ENCODE measurements at regions not wholly inside any gene's neighbourhood (a gene's known extent, or its start where the extent isn't known, plus 50 kb on each side); places are given as distances from the start of the nearest gene placed in this dataset.

DNA sequence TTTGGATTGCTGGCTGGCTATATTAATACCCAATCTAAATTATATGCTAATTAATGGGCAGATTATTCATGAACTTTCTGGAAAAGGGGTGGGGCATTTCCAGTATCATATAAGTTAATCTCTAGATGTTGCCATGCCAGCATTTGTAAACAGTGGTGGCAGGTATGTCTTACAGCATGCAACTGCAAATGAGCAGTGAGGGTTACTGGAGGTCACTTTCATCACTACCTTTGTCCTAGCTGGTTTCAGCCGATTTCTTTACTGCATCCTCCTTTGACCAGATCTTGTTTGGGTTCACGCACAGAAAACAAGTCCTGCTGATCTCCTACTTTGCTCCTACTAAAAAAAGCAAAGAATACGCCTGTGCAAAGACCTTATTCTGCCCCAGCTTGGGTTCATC, 89.1 kb upstream of the USP47 start:
- Histone ChIP-seq H3K27ac (ENCODE audit: low read length) (no peak overlapping the region), H3K4me1 (ENCODE audit: insufficient read depth, low read length) (peaks cover 6% of the 10 kb centered on the region; the same call in 1 of the 2 replicates), H3K4me3 (ENCODE audit: low read length) (no peak overlapping the region), H3K36me3 (ENCODE audit: insufficient read depth, low read depth, low read length) (no peaks in the 10 kb centered on the region), H3K9me3 (ENCODE audit: insufficient read depth, low read depth, low read length) (no peaks in the 10 kb centered on the region), H3K27me3 (ENCODE audit: insufficient read depth, low read length) (no peaks in the 10 kb centered on the region), H3K9ac (ENCODE audit: low read depth, low read length) (no peak overlapping the region)

- H3K27me3 ChIP-seq (ENCODE audit: insufficient read depth, low read length): no peaks in the 10 kb centered on the region
- H3K27ac ChIP-seq (ENCODE audit: low read length): no peak overlapping the region
- H3K9me3 ChIP-seq (ENCODE audit: insufficient read depth, low read depth, low read length): no peaks in the 10 kb centered on the region
- no peaks in the 10 kb centered on the region for H3K36me3 ChIP-seq (ENCODE audit: insufficient read depth, low read depth, low read length)
- no peak overlapping the region for H3K4me3 ChIP-seq (ENCODE audit: low read length)
- H3K4me1 ChIP-seq (ENCODE audit: insufficient read depth, low read length): no peaks in the 10 kb centered on the region
- H3K9ac ChIP-seq (ENCODE audit: low read depth, low read length): no peak overlapping the region
These were observed 91.5 kb upstream of the USP47 start for GRCh38 chr11:11750017-11750878.

DNA sequence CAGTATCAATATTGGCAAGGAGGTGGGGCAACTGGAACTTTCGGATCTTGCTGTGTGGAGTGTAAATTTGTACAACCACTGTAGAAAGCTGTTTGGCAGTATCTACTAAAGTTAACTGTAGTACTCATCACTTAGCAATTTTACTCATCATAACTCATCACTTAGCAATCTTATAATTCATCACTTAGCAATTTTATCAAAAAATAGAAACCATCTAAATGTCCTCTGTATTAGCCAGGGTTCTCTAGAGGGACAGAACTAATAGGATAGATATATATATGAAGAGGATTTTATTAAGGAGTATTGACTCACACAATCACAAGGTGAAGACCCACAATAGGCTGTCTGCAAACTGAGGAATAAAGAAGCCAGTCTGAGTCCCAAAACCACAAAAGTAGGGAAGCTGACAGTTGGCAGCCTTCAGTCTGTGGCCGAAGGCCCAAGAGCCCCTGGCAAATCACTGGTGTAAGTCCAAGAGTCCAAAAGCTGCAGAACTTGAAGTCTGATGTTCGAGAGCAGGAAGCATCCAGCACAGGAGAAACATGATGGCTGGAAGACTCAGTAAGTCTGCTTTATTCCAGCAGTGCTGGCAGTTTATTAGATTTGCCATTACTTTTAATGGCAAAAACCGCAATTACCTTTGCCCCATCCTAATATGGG, 92.9 kb upstream of the USP47 start:
- Histone ChIP-seq H3K4me3 (ENCODE audit: low read length) (no peak overlapping the region), H3K4me1 (ENCODE audit: insufficient read depth, low read length) (no peaks in the 10 kb centered on the region), H3K9ac (ENCODE audit: low read depth, low read length) (no peak overlapping the region), H3K9me3 (ENCODE audit: insufficient read depth, low read depth, low read length) (no peaks in the 10 kb centered on the region), H3K36me3 (ENCODE audit: insufficient read depth, low read depth, low read length) (no peaks in the 10 kb centered on the region), H3K27ac (ENCODE audit: low read length) (no peak overlapping the region), H3K27me3 (ENCODE audit: insufficient read depth, low read length) (no peaks in the 10 kb centered on the region)

DNA sequence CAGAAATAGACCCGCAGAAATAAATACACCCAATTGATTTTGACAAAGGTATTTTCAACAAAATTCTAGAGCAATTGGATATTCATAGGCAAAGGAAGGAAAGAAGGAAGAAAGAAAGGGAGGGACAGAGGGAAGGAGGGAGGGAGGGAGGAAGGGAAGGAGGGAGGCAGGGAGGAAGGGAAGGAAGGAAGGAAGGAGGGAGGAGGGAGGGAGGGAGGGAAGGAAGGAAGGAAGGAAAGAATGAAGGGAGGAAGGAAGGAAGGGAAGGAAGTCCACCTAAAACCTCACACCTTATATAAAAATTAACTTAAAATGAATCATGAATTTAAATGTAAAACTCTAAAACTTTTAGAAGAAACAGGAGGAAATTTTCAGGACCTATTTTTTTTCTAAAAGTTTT, 94.2 kb upstream of the USP47 start:
- no peaks in the 10 kb centered on the region for H3K27me3 ChIP-seq (ENCODE audit: insufficient read depth, low read length)
- H3K9ac ChIP-seq (ENCODE audit: low read depth, low read length): no peak overlapping the region
- no peaks in the 10 kb centered on the region for H3K9me3 ChIP-seq (ENCODE audit: insufficient read depth, low read depth, low read length)
- H3K4me3 ChIP-seq (ENCODE audit: low read length): no peak overlapping the region
- no peaks in the 10 kb centered on the region for H3K36me3 ChIP-seq (ENCODE audit: insufficient read depth, low read depth, low read length)
- no peak overlapping the region for H3K27ac ChIP-seq (ENCODE audit: low read length)
- H3K4me1 ChIP-seq (ENCODE audit: insufficient read depth, low read length): no peaks in the 10 kb centered on the region

DNA sequence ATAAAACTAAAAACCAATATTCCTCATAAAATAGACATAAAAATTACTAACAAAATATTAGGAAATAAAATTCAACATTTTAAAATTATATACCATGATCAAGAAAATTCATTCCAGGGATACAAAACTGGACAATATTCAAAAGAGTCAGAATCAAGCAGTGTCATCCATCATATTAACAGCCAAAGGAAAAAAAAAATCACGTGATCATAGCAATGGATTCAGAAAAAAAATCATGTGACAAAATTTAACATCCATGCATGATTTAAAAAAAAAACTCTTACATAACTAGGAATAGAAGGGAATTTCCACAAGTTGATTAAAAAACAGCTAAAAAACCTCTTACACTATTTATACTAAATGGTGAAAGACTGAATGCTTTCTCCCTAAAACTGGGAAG, 95.3 kb upstream of the USP47 start:
- Histone ChIP-seq H3K9ac (ENCODE audit: low read depth, low read length) (no peak overlapping the region), H3K27ac (ENCODE audit: low read length) (no peak overlapping the region), H3K36me3 (ENCODE audit: insufficient read depth, low read depth, low read length) (no peaks in the 10 kb centered on the region), H3K27me3 (ENCODE audit: insufficient read depth, low read length) (no peaks in the 10 kb centered on the region), H3K4me3 (ENCODE audit: low read length) (no peak overlapping the region), H3K4me1 (ENCODE audit: insufficient read depth, low read length) (no peaks in the 10 kb centered on the region), H3K9me3 (ENCODE audit: insufficient read depth, low read depth, low read length) (no peaks in the 10 kb centered on the region)

- Histone ChIP-seq H3K36me3 (ENCODE audit: insufficient read depth, low read depth, low read length) (no peaks in the 10 kb centered on the region), H3K27ac (ENCODE audit: low read length) (no peak overlapping the region), H3K9ac (ENCODE audit: low read depth, low read length) (no peak overlapping the region), H3K27me3 (ENCODE audit: insufficient read depth, low read length) (no peaks in the 10 kb centered on the region), H3K4me1 (ENCODE audit: insufficient read depth, low read length) (no peaks in the 10 kb centered on the region), H3K4me3 (ENCODE audit: low read length) (no peak overlapping the region), H3K9me3 (ENCODE audit: insufficient read depth, low read depth, low read length) (no peaks in the 10 kb centered on the region)
These were observed 98.6 kb upstream of the USP47 start for GRCh38 chr11:11743216-11743615.

GRCh38 chr11:11742486-11742885, 99.3 kb upstream of the USP47 start:
- Histone ChIP-seq H3K27me3 (ENCODE audit: insufficient read depth, low read length) (no peaks in the 10 kb centered on the region), H3K4me1 (ENCODE audit: insufficient read depth, low read length) (no peaks in the 10 kb centered on the region), H3K9ac (ENCODE audit: low read depth, low read length) (no peak overlapping the region), H3K9me3 (ENCODE audit: insufficient read depth, low read depth, low read length) (no peaks in the 10 kb centered on the region), H3K36me3 (ENCODE audit: insufficient read depth, low read depth, low read length) (no peaks in the 10 kb centered on the region), H3K27ac (ENCODE audit: low read length) (no peak overlapping the region), H3K4me3 (ENCODE audit: low read length) (no peak overlapping the region)

DNA sequence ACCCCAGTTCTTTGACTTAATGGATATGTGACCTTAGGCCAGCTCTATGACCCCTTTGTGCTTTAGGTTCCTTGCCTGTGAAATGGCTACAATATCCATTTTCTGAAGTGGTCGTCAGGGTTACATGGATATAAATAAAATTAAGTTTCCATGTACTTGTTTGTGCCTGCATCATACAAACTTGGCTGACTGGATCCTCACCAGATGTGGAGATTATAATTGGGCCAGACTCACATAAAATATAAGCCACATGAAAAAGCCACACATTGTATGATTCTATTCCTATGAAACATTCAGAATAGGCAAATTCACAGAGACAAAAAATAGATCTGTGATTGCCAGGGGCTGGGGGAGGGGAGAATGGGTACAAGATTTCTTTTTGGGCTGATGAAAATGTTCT, 100.9 kb upstream of the USP47 start:
- no peaks in the 10 kb centered on the region for H3K36me3 ChIP-seq (ENCODE audit: insufficient read depth, low read depth, low read length)
- no peaks in the 10 kb centered on the region for H3K9me3 ChIP-seq (ENCODE audit: insufficient read depth, low read depth, low read length)
- no peak overlapping the region for H3K9ac ChIP-seq (ENCODE audit: low read depth, low read length)
- no peak overlapping the region for H3K27ac ChIP-seq (ENCODE audit: low read length)
- H3K4me1 ChIP-seq (ENCODE audit: insufficient read depth, low read length): peaks cover 4% of the 10 kb centered on the region; the same call in 1 of the 2 replicates
- no peaks in the 10 kb centered on the region for H3K27me3 ChIP-seq (ENCODE audit: insufficient read depth, low read length)
- H3K4me3 ChIP-seq (ENCODE audit: low read length): no peak overlapping the region

DNA sequence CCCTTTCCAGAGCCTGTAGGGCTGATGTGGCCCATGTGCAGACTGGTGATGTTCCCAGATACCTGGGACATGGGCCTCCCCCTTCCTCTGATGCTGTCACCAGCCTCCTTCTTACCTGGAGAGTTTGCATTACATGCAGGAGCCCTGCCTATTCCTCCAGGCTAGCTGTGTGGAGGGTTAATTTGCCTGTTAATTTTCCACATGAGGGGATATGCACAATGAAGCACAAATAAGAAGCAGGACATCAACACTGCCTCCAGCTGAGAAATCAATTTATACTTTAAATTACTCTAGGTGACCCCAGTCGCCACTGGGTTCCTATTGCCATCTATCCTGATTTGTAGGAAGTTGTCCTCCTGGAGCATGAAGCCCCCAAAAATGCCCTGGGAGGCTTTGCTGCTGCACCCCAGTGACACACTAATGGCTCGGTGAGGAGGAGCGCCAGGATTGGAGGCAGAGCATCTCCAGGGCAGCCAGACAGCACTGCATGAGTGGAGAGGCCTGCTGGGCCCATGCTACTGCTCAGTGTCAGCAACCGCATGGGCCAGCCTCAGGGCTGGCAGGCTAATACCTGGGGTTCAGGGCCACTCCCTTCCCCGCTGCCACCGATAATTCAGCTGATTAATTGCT, 101.6 kb upstream of the USP47 start:
- Histone ChIP-seq H3K9ac (ENCODE audit: low read depth, low read length) (no peak overlapping the region), H3K9me3 (ENCODE audit: insufficient read depth, low read depth, low read length) (no peaks in the 10 kb centered on the region), H3K4me1 (ENCODE audit: insufficient read depth, low read length) (peaks cover 11% of the 10 kb centered on the region; the same call in 1 of the 2 replicates), H3K4me3 (ENCODE audit: low read length) (no peak overlapping the region), H3K27ac (ENCODE audit: low read length) (no peak overlapping the region), H3K27me3 (ENCODE audit: insufficient read depth, low read length) (no peaks in the 10 kb centered on the region), H3K36me3 (ENCODE audit: insufficient read depth, low read depth, low read length) (no peaks in the 10 kb centered on the region)

DNA sequence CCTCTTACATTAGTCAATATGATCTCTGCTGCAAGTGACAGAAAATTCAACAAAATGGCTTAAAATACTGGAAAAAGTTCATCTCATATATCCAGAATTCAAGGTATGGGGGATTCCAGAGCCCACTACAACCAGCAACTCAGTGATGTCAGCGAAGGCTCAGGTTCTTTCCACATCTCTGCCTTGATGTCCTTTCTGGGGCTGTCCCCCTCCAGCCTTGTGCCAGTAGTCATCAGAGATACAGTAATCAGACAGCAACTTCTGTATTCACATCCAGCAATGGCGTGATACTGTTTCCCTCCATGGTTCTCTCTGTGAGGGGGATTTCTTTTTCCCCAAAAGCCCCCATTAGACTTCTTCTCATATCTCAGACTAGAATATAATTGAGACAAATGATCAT, 103.4 kb upstream of the USP47 start:
- no peaks in the 10 kb centered on the region for H3K9me3 ChIP-seq (ENCODE audit: insufficient read depth, low read depth, low read length)
- H3K36me3 ChIP-seq (ENCODE audit: insufficient read depth, low read depth, low read length): no peaks in the 10 kb centered on the region
- H3K27me3 ChIP-seq (ENCODE audit: insufficient read depth, low read length): no peaks in the 10 kb centered on the region
- no peak overlapping the region for H3K4me3 ChIP-seq (ENCODE audit: low read length)
- no peak overlapping the region for H3K9ac ChIP-seq (ENCODE audit: low read depth, low read length)
- H3K4me1 ChIP-seq (ENCODE audit: insufficient read depth, low read length): peaks cover 13% of the 10 kb centered on the region; the same call in 1 of the 2 replicates
- H3K27ac ChIP-seq (ENCODE audit: low read length): no peak overlapping the region

GRCh38 chr11:11735586-11735985, 106.2 kb upstream of the USP47 start:
- peaks cover 13% of the 10 kb centered on the region; the same call in 1 of the 2 replicates for H3K4me1 ChIP-seq (ENCODE audit: insufficient read depth, low read length)
- H3K27me3 ChIP-seq (ENCODE audit: insufficient read depth, low read length): no peaks in the 10 kb centered on the region
- no peaks in the 10 kb centered on the region for H3K9me3 ChIP-seq (ENCODE audit: insufficient read depth, low read depth, low read length)
- no peak overlapping the region for H3K9ac ChIP-seq (ENCODE audit: low read depth, low read length)
- no peaks in the 10 kb centered on the region for H3K36me3 ChIP-seq (ENCODE audit: insufficient read depth, low read depth, low read length)
- H3K4me3 ChIP-seq (ENCODE audit: low read length): no peak overlapping the region
- no peak overlapping the region for H3K27ac ChIP-seq (ENCODE audit: low read length)
